HepG2 (cell line): ENCODE measurements at regions not wholly inside any gene's neighbourhood (a gene's known extent, or its start where the extent isn't known, plus 50 kb on each side); places are given as distances from the start of the nearest gene placed in this dataset.

ENCODE experiments used
- ATAC-seq: fragments of 200-7000 bp; cut with Tn5 transposase; 3 replicates; pipeline ENCODE4 v1.9.1; 2020; ENCODE audit warnings: mild to moderate bottlenecking, moderate library complexity
- BruUV-seq: library from RNA; stranded (reverse); fragments of 400-500 nt; replicated peaks from 2 replicates; lab custom pipeline; 2021; lab: Mats Ljungman, UMichigan
- CTCF ChIA-PET: fragments of 300-600 bp; formaldehyde crosslinking; extraction: SDS; loops from one replicate; lab custom pipeline; 2021; ENCODE audit warnings: low total read pairs, inconsistent platforms, low intra/inter-chr PET ratio; lab: Yijun Ruan, JAX
- POLR2A ChIA-PET: fragments of 350-600 bp; sonication (Branson Sonifier 250); formaldehyde crosslinking; loops from one replicate; lab custom pipeline; 2020; ENCODE audit warnings: antibody characterized with exemption, inconsistent platforms; lab: Yijun Ruan, JAX
- DNase-seq: peaks from one replicate; pipeline ENCODE4 v3.0.0-alpha.2; 2015; ENCODE audit warnings: low spot score
- FAIRE-seq: peaks from 3 replicates; lab custom pipeline; 2011; peaks lifted over from hg19 to GRCh38; lab: Jason Lieb, UNC
- H2AFZ ChIP-seq: one replicate; pipeline ENCODE4 v1.6.1; 2011; ENCODE audit warnings: low read length, inconsistent platforms
- H3K27ac ChIP-seq: fragments of 300-600 bp; 3 replicates; pipeline ENCODE4 v1.8.0; 2011; ENCODE audit warnings: mixed run types, mild to moderate bottlenecking, mixed read lengths, low read length, inconsistent platforms; ENCODE audit not compliant: insufficient read depth; ENCODE audit errors: extremely low read length
- H3K27me3 ChIP-seq, 2 experiments: fragments of 200-600 bp in 1 of 2; 2 replicates in 1 of 2; 3 replicates in 1 of 2; pipeline versions ENCODE4 v1.6.0 to v1.8.0; 2011; ENCODE audit warnings: low read length in 2 of 2, mild to moderate bottlenecking in 2 of 2, moderate library complexity in 2 of 2, inconsistent platforms in 1 of 2; ENCODE audit not compliant: insufficient read depth in 2 of 2, control insufficient read depth in 1 of 2
- H3K36me3 ChIP-seq, 2 experiments: fragments of 200-600 bp in 1 of 2; replicated peaks in 1 of 2; 2 replicates in 1 of 2; 3 replicates in 1 of 2; pipeline versions ENCODE4 v1.5.1 to v1.8.0; 2011; ENCODE audit warnings: low read length in 2 of 2, inconsistent platforms in 1 of 2; ENCODE audit not compliant: insufficient read depth in 2 of 2, control insufficient read depth in 1 of 2
- H3K4me1 ChIP-seq: 2 replicates; pipeline ENCODE4 v1.5.1; 2012; ENCODE audit warnings: low read length, inconsistent platforms; ENCODE audit not compliant: insufficient read depth
- H3K4me2 ChIP-seq: 2 replicates; pipeline ENCODE4 v1.6.0; 2011; ENCODE audit warnings: low read depth, low read length, inconsistent platforms
- H3K4me3 ChIP-seq, 3 experiments: fragments of 200-600 bp in 1 of 3; sonication (generic), shearing (Covaris generic) in 1 of 3; replicated peaks in 1 of 3; 2 replicates each; pipeline ENCODE4 v1.5.1; 2011 to 2016; ENCODE audit warnings: low read length in 3 of 3, inconsistent platforms in 2 of 3, low read depth in 2 of 3, mild to moderate bottlenecking in 2 of 3, control low read depth in 1 of 3, mixed read lengths in 1 of 3; ENCODE audit not compliant: insufficient read depth in 1 of 3
- H3K79me2 ChIP-seq: one replicate; pipeline ENCODE4 v1.6.1; 2011; ENCODE audit warnings: low read length, inconsistent platforms; ENCODE audit not compliant: insufficient read depth
- H3K9ac ChIP-seq: 2 replicates; pipeline ENCODE4 v1.6.0; 2011; ENCODE audit warnings: mild to moderate bottlenecking, low read depth, low read length, inconsistent platforms; ENCODE audit not compliant: insufficient read depth
- H3K9me3 ChIP-seq: 2 replicates; pipeline ENCODE4 v1.5.1; 2012; ENCODE audit warnings: mild to moderate bottlenecking, low read length
- H4K20me1 ChIP-seq: 2 replicates; pipeline ENCODE4 v1.6.0; 2011; ENCODE audit warnings: inconsistent platforms, mild to moderate bottlenecking, low read length, moderate library complexity; ENCODE audit not compliant: insufficient read depth
- MAFF ChIP-seq: IDR thresholded peaks from 2 replicates; pipeline ENCODE4 v1.6.1; 2011; ENCODE audit warnings: low read depth, low read length, improper control_type of control experiment
- MAFK ChIP-seq, 2 experiments: IDR thresholded peaks in 1 of 2; conservative IDR thresholded peaks in 1 of 2; 2 replicates each; pipeline ENCODE4 v1.6.1; 2011; ENCODE audit warnings: improper control_type of control experiment in 2 of 2, low read length in 2 of 2
- NFE2L2 ChIP-seq: fragments of 150-350 bp; IDR thresholded peaks from 2 replicates; pipeline ENCODE4 v1.6.1; 2014; ENCODE audit warnings: low read length
- PCBP2 ChIP-seq: fragments of 200-400 bp; formaldehyde crosslinking; optimal IDR thresholded peaks from 2 replicates; pipeline ENCODE3; 2018; ENCODE audit warnings: low read length, low read depth; ENCODE audit not compliant: poor library complexity, severe bottlenecking
- SCMH1 ChIP-seq: sonication (generic); formaldehyde crosslinking; IDR thresholded peaks from 2 replicates; pipeline ENCODE4 v1.9.0; 2021; ENCODE audit warnings: missing genetic modification reagents, mild to moderate bottlenecking, borderline replicate concordance
- STAT5B ChIP-seq: sonication (generic); formaldehyde crosslinking; IDR thresholded peaks from 2 replicates; pipeline ENCODE4 v1.4.0; 2020; ENCODE audit warnings: missing genetic modification reagents
- U2AF2 ChIP-seq: fragments of 200-400 bp; formaldehyde crosslinking; IDR thresholded peaks from 2 replicates; pipeline ENCODE4 v1.6.1; 2017; ENCODE audit warnings: low read depth, mild to moderate bottlenecking, low read length
- ZNF224 ChIP-seq: sonication (generic); formaldehyde crosslinking; IDR thresholded peaks from 2 replicates; pipeline ENCODE4 v1.5.0; 2020; ENCODE audit warnings: mild to moderate bottlenecking, missing genetic modification reagents
- ZNF790 ChIP-seq: sonication (generic); formaldehyde crosslinking; IDR thresholded peaks from 2 replicates; pipeline ENCODE4 v1.8.0; 2022; ENCODE audit warnings: missing genetic modification reagents, mild to moderate bottlenecking, borderline replicate concordance
- ZNF83 ChIP-seq: sonication (generic); formaldehyde crosslinking; IDR thresholded peaks from 2 replicates; pipeline ENCODE4 v1.4.0; 2020; ENCODE audit warnings: missing genetic modification reagents, mild to moderate bottlenecking, borderline replicate concordance
- WGBS: methylation state at CpG from one replicate; pipeline ENCODE4 v1.1.6; 2017; ENCODE audit warnings: low lambda C conversion rate; 5-methylcytosine and 5-hydroxymethylcytosine counted together
- in situ Hi-C: cut with HindIII; loops from 2 replicates; pipeline ENCODE4 v1.10.0; 2017; ENCODE audit warnings: low pct_unique_long_range_greater_than_20kb; ENCODE audit not compliant: extremely low pct_ligation_motif_present
- intact Hi-C: fragments of 100-400 bp; cut with micrococcal nuclease; formaldehyde crosslinking; loops from one replicate; pipeline ENCODE4 v1.10.0; 2022; ENCODE audit not compliant: unreplicated experiment

DNA sequence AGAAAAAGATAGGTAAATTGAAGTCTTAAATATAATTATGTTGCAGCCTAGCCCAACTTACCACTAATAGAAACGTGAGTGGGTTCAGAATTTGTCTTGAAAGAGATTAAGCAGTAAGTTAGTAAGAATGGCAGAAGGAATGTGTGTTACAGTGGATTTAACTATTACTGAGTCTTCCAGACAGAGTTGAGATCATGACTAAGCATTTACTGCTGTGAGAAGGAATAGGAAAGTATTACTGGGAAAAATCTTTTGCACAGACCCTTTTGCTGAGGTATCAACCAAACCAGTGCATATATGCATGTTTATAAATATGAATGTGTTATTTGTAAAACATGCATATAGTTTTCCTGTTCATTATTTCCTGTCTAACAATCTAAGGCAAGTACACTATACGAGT is 112.8 kb upstream of the EFNA5 start:
- CTCF ChIA-PET = no interaction called here
- ATAC-seq = no peak
- no peak for TF ChIP-seq ZNF790 (CRISPR knock-in tag)
- TF ChIP-seq ZNF83 (CRISPR knock-in tag) = no peak
- TF ChIP-seq NFE2L2 = peak; percentile 57
- no peak for TF ChIP-seq U2AF2
- no peak for TF ChIP-seq ZNF224 (CRISPR knock-in tag)
- no peaks in the 10 kb centered on the region for H3K27me3 ChIP-seq
- no peak overlapping the region for H3K4me3 ChIP-seq
- no peak for DNase-seq
- no peak overlapping the region for H2AFZ ChIP-seq
- H3K4me1 ChIP-seq = no peaks in the 10 kb centered on the region
- H3K9ac ChIP-seq = no peak overlapping the region
- WGBS = 2% methylated on average over 2 of the region's 2 CpGs
- H3K9me3 ChIP-seq = no peaks in the 10 kb centered on the region
- in situ Hi-C loops (no loop called here), intact Hi-C loops (no loop called here)
- no peaks in the 10 kb centered on the region for H3K79me2 ChIP-seq
- H3K27ac ChIP-seq = no peak overlapping the region
- BruUV-seq = no TSS peak
- H4K20me1 ChIP-seq = no peaks in the 10 kb centered on the region
- H3K4me2 ChIP-seq = no peak overlapping the region
- POLR2A ChIA-PET = no interaction called here
- H3K36me3 ChIP-seq = no peaks in the 10 kb centered on the region
- FAIRE-seq = no peak

DNA sequence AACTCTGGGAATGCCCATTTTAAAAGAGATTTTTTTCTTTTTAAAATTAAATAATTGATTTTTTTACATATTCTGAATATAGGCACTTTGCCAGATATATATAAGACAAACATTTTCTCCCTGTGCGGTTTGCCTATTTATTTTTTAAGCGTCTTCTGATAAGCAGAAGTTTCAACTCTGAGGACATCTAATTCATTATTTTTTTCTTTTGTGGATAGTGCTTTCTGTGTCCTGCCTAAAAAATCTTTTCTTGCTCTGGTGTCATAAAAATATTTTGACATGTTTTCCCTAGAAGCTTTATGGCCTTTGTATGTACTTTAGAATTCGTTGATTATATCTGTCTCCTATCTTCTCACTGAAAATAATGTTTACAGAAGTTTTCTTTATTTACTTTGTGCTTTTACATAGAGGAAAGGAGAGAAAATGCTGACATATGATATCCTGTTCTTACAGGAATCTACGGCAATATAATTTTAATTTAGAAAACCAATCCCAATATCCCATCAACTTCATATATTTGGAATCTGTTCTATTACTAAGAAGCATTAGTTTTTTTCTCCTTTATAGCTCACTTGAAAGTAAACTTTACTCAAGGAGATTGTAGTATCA is 111.9 kb upstream of the EFNA5 start:
- in situ Hi-C loops = no loop called here
- H3K9ac ChIP-seq = no peak overlapping the region
- intact Hi-C loops = no loop called here
- H2AFZ ChIP-seq = no peak overlapping the region
- ATAC-seq (no peak), FAIRE-seq (no peak), DNase-seq (no peak)
- POLR2A ChIA-PET = no interaction called here
- no TSS peak for BruUV-seq
- no peak overlapping the region for H3K4me3 ChIP-seq
- H3K4me1 ChIP-seq = no peaks in the 10 kb centered on the region
- TF ChIP-seq MAFF (peak; percentile 58; the same call in 1 of the 2 replicates), SCMH1 (CRISPR knock-in tag) (no peak), PCBP2 (no peak), MAFK (conservative IDR thresholded peaks at IDR 0.05 in 1 of 2, IDR thresholded peaks at IDR 0.05 in 1 of 2; ENCODE audit: low read length in 2 of 2) (peak; percentile 46 to 77; a peak in 3 of 4 replicates), STAT5B (CRISPR knock-in tag) (no peak)
- H3K27ac ChIP-seq = no peak overlapping the region
- CTCF ChIA-PET = no interaction called here
- no peaks in the 10 kb centered on the region for H3K79me2 ChIP-seq
- H3K27me3 ChIP-seq = no peaks in the 10 kb centered on the region
- no peaks in the 10 kb centered on the region for H3K9me3 ChIP-seq
- H4K20me1 ChIP-seq = no peaks in the 10 kb centered on the region
- 26% methylated on average over 4 of the region's 4 CpGs for WGBS
- no peaks in the 10 kb centered on the region for H3K36me3 ChIP-seq
- H3K4me2 ChIP-seq = no peak overlapping the region
